OCI-LY7 (cell line): ENCODE measurements at regions not wholly inside any gene's neighbourhood (a gene's known extent, or its start where the extent isn't known, plus 50 kb on each side); places are given as distances from the start of the nearest gene placed in this dataset.

ENCODE experiments used
- BruUV-seq: library from RNA; stranded (reverse); fragments of 400-500 nt; replicated peaks from 2 replicates; lab custom pipeline; 2021; lab: Mats Ljungman, UMichigan
- CTCF ChIA-PET: fragments of 300-600 bp; sonication (Branson Sonifier 250); formaldehyde crosslinking; loops from one replicate; lab custom pipeline; 2022; ENCODE audit warnings: antibody characterized with exemption; ENCODE audit not compliant: unreplicated experiment; lab: Charles Lee
- POLR2A ChIA-PET: fragments of 300-600 bp; sonication (Branson Sonifier 250); formaldehyde crosslinking; loops from one replicate; lab custom pipeline; 2022; ENCODE audit warnings: antibody characterized with exemption; lab: Charles Lee
- DNase-seq: peaks from one replicate; pipeline ENCODE4 v3.0.0-alpha.2; 2015; ENCODE audit warnings: low spot score
- H2AFZ ChIP-seq: fragments of 200-600 bp; sonication (generic), shearing (Covaris generic); 2 replicates; pipeline ENCODE4 v1.6.1; 2014; ENCODE audit warnings: mild to moderate bottlenecking, antibody characterized with exemption, low read length, moderate library complexity
- H3K27ac ChIP-seq: fragments of 200-600 bp; sonication (generic); 2 replicates; pipeline ENCODE4 v1.5.1; 2014; ENCODE audit warnings: mixed run types, low read depth, mild to moderate bottlenecking, moderate library complexity, low read length, inconsistent platforms; ENCODE audit not compliant: poor library complexity, severe bottlenecking
- H3K36me3 ChIP-seq: fragments of 200-600 bp; sonication (generic); 2 replicates; pipeline ENCODE4 v1.6.1; 2014; ENCODE audit warnings: mild to moderate bottlenecking, antibody characterized with exemption, low read length, moderate library complexity, mixed read lengths; ENCODE audit not compliant: insufficient read depth
- H3K4me1 ChIP-seq: fragments of 200-600 bp; sonication (generic); 2 replicates; pipeline ENCODE4 v1.5.1; 2014; ENCODE audit warnings: mild to moderate bottlenecking, low read length; ENCODE audit not compliant: insufficient read depth, poor library complexity, severe bottlenecking
- H3K4me2 ChIP-seq: fragments of 200-600 bp; sonication (generic); 2 replicates; pipeline ENCODE4 v1.6.1; 2014; ENCODE audit warnings: mild to moderate bottlenecking, low read length
- H3K4me3 ChIP-seq: fragments of 200-600 bp; sonication (generic); 2 replicates; pipeline ENCODE4 v1.5.1; 2014; ENCODE audit warnings: mild to moderate bottlenecking, low read depth, low read length; ENCODE audit not compliant: poor library complexity, severe bottlenecking
- H3K79me2 ChIP-seq: fragments of 200-600 bp; sonication (generic); 2 replicates; pipeline ENCODE4 v1.6.1; 2016; ENCODE audit warnings: low read depth, mild to moderate bottlenecking, low read length, moderate library complexity, mixed read lengths; ENCODE audit not compliant: insufficient read depth
- H3K9me2 ChIP-seq: fragments of 200-600 bp; sonication (generic); 2 replicates; pipeline ENCODE4 v1.6.1; 2016; ENCODE audit warnings: mild to moderate bottlenecking, low read length, mixed read lengths; ENCODE audit not compliant: insufficient read depth
- H3K9me3 ChIP-seq: fragments of 200-600 bp; sonication (generic); 2 replicates; pipeline ENCODE4 v1.6.1; 2014; ENCODE audit warnings: mild to moderate bottlenecking, mixed run types, low read length, mixed read lengths
- H4K20me1 ChIP-seq: fragments of 200-600 bp; sonication (generic); 2 replicates; pipeline ENCODE4 v1.6.1; 2014; ENCODE audit warnings: mild to moderate bottlenecking, antibody characterized with exemption, low read length, moderate library complexity, mixed read lengths; ENCODE audit not compliant: insufficient read depth
- CTCF ChIP-seq: fragments of 200-600 bp; sonication (generic); conservative IDR thresholded peaks from 2 replicates; pipeline ENCODE4 v1.5.1; 2014; ENCODE audit warnings: mild to moderate bottlenecking, antibody characterized with exemption, low read length, moderate library complexity, mixed read lengths
- EZH2phosphoT487 ChIP-seq: fragments of 200-600 bp; sonication (generic); IDR thresholded peaks from 2 replicates; pipeline ENCODE4 v1.6.1; 2018; ENCODE audit warnings: low read depth, borderline replicate concordance, mild to moderate bottlenecking, mixed run types, antibody characterized with exemption, low read length, moderate library complexity, mixed read lengths
- intact Hi-C: fragments of 100-400 bp; cut with micrococcal nuclease; formaldehyde crosslinking; loops from one replicate; pipeline ENCODE4 v1.10.0; 2022; ENCODE audit not compliant: unreplicated experiment

- Histone ChIP-seq H3K4me2 (no peak overlapping the region), H2AFZ (no peak overlapping the region), H3K4me1 (no peaks in the 10 kb centered on the region), H4K20me1 (no peaks in the 10 kb centered on the region), H3K9me3 (no peaks in the 10 kb centered on the region), H3K9me2 (no peaks in the 10 kb centered on the region), H3K79me2 (no peaks in the 10 kb centered on the region), H3K27ac (no peak overlapping the region), H3K4me3 (no peak overlapping the region), H3K36me3 (no peaks in the 10 kb centered on the region)
- no peak for DNase-seq
- TF ChIP-seq EZH2phosphoT487 = no peak
- TF ChIP-seq CTCF = no peak
- CTCF ChIA-PET = no interaction called here
- intact Hi-C loops = no loop called here
- POLR2A ChIA-PET = interaction anchor here (0.6 to 1.4 kb wide), 2 partner anchors 9 to 214 kb away, joined by 3 read pairs; no protein-coding TSS in a partner anchor
- BruUV-seq = no TSS peak
Measured at GRCh38 chr3:152091725-152092124, 177.0 kb upstream of the MBNL1 start.

GRCh38 chr3:152093901-152094300 is 174.8 kb upstream of the MBNL1 start:
- intact Hi-C loops = no loop called here
- TF ChIP-seq CTCF (no peak), EZH2phosphoT487 (no peak)
- Histone ChIP-seq H3K27ac (no peak overlapping the region), H3K4me1 (no peaks in the 10 kb centered on the region), H3K79me2 (no peaks in the 10 kb centered on the region), H3K9me2 (no peaks in the 10 kb centered on the region), H2AFZ (no peak overlapping the region), H3K4me2 (no peak overlapping the region), H3K4me3 (no peak overlapping the region), H3K9me3 (no peaks in the 10 kb centered on the region), H3K36me3 (no peaks in the 10 kb centered on the region), H4K20me1 (no peaks in the 10 kb centered on the region)
- ChIA-PET POLR2A (no interaction called here), CTCF (no interaction called here)
- no TSS peak for BruUV-seq
- DNase-seq = no peak

- H4K20me1 ChIP-seq = no peaks in the 10 kb centered on the region
- ChIA-PET POLR2A (no interaction called here), CTCF (no interaction called here)
- DNase-seq = no peak
- no peak overlapping the region for H3K4me3 ChIP-seq
- BruUV-seq = no TSS peak
- H3K9me3 ChIP-seq = no peaks in the 10 kb centered on the region
- no peak overlapping the region for H2AFZ ChIP-seq
- TF ChIP-seq CTCF (no peak), EZH2phosphoT487 (no peak)
- no peaks in the 10 kb centered on the region for H3K36me3 ChIP-seq
- no peaks in the 10 kb centered on the region for H3K79me2 ChIP-seq
- H3K4me2 ChIP-seq = no peak overlapping the region
- no peaks in the 10 kb centered on the region for H3K4me1 ChIP-seq
- no peaks in the 10 kb centered on the region for H3K9me2 ChIP-seq
- intact Hi-C loops = no loop called here
- H3K27ac ChIP-seq = no peak overlapping the region
Measured at GRCh38 chr3:152094406-152094805, 174.3 kb upstream of the MBNL1 start.
